RKO (cell line): ENCODE measurements at regions not wholly inside any gene's neighbourhood (a gene's known extent, or its start where the extent isn't known, plus 50 kb on each side); places are given as distances from the start of the nearest gene placed in this dataset.
A peak's percentile ranks its signal among the peaks of the same experiment; 100 is the strongest.

Source experiments
- DNase-seq: peaks from one replicate; pipeline ENCODE4 v3.0.0-alpha.2; 2016; ENCODE audit warnings: low spot score

DNA sequence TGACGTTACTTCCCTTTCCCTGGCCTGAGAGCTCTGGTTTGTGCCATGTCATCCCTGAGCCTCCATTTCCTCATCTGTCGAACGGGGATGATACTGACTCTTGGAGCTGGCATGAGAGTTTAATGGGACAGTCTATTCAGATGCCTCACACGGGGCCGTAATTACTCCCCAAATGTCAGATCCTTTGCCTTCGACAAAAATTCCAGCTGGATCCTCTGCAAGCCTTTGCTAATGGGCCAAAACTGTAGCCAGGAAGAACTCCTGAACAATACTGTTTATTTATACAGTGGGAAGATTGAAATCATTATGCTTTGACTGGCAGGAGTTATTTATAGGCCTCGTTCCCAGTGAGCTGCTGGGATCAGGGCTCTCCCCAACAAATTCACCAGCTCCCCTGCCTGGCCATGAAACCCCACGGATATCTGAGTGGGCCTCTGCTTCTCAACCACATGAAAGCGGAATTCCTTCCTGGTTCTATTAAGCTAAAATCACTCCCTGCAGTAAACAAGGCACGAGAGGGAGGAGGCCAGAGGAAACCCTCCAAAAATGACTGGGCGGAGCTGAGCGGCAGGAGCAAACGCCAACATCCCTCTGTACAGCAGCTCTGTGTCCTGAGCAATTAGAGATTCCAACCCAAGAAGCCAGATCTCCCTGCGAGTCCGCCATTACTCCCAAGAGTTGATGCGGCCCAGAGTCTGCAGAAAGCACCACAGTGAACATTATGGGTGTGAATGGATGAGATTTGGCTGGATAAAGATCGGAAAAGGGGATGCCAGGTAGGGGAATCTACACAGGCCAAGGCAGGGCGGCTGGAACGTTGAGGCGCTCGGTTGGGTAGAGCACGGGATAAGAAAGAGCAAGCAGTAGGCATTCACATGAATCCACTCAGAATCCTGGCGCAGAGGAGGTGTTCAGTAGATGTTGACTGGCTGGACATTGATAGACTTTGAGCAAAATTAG lies 326.1 kb downstream of the BCL11B start:
- DNase-seq = no peak

- no peak for DNase-seq
Measured at GRCh38 chr14:98946940-98947339, 325.1 kb downstream of the BCL11B start.

GRCh38 chr14:98947911-98948595 lies 323.9 kb downstream of the BCL11B start:
- DNase-seq = no peak

DNA sequence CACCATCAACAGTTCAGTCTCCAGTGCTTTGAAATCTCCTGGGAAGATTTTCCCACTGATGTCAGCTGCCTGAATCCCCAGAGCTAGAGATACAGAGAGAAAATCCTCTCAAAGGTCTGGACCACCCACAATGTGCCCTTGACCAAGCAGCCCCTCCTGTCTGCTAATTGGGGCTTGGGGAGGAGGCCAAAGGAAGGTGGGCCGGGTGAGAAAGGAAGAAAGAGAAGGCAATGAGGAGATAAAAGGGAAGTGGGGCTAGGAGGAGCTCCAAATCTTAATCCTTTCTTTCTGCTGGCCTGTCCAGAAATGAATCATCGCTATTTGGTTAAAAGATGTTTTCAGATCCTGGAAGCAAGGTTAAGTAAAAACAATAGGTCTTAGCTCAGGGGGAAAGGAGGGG lies 322.9 kb downstream of the BCL11B start:
- no peak for DNase-seq

DNA sequence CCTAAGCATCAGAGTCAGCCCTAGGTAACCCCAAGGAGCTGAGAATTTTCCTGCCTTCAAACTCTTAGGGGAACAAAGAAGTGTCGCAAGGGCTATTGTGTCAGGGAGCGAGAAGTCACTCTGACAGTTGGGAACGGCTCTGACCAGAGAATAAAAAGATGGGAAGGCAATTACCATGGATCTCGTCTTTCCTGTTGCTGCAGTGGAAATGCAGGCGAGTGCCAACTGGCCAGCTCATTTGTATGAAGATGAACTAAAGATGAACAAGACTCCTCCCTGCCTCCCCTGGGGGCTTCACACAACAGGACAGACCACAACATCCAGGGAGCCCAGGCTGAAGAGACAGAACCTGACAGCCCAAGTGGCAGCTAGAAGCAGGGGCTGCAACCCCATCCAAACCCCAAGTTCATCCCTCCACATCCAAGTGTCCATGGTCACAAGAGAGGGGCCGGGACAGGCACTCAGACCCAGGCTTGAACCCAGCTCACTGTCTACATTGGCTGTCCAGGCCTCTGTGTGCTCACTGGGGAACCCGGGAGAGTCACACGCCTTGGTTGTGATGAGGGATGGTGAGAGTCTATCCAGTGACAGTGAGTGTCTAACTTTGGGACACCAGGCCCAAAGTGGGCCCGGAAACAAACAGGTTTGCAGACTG lies 322.4 kb downstream of the BCL11B start:
- DNase-seq = no peak

- no peak for DNase-seq
Measured at GRCh38 chr14:98950353-98950895, 321.6 kb downstream of the BCL11B start.

GRCh38 chr14:98951031-98951430 lies 321.0 kb downstream of the BCL11B start:
- DNase-seq = no peak

- DNase-seq = no peak
Measured at GRCh38 chr14:98951521-98952152, 320.4 kb downstream of the BCL11B start.

DNA sequence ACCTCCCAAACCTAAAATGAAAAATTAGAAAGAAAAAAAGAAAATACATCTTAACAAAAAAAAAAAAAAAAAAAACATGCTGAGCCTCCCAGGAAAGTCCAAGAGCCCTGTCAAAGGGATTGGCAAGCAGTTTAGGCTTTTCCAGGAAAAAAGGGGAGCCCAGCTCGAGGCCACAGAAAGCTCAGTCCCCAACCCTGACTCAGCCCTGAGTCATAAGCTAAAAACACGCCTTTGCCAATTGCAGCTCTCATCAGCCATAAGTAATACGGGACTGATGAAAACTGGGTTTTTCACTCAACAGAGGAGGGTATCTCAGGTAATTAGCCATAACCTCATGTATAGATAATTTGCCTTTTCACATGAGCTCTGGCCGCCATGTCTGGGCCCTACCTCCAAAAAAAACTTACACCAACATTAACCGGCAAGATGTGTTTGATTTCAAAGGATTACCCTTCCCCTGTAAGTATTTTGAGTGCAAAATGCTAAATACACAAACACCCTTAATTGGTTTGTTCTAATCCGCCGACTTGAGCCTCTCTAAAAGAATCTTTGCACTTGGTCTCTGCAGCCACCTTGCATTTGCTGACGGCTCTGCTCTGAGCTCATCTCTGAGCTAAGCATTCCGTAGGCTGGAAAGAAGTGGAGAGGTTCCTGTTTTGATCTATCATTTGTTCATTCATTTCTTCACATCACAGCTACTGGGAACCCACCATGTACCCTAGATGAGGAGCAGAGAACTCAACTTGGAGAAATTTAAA lies 319.2 kb downstream of the BCL11B start:
- peak; percentile 70 for DNase-seq

GRCh38 chr14:98953551-98954348 lies 318.2 kb downstream of the BCL11B start:
- DNase-seq = no peak

GRCh38 chr14:98954349-98955000 lies 317.5 kb downstream of the BCL11B start:
- DNase-seq = no peak

DNA sequence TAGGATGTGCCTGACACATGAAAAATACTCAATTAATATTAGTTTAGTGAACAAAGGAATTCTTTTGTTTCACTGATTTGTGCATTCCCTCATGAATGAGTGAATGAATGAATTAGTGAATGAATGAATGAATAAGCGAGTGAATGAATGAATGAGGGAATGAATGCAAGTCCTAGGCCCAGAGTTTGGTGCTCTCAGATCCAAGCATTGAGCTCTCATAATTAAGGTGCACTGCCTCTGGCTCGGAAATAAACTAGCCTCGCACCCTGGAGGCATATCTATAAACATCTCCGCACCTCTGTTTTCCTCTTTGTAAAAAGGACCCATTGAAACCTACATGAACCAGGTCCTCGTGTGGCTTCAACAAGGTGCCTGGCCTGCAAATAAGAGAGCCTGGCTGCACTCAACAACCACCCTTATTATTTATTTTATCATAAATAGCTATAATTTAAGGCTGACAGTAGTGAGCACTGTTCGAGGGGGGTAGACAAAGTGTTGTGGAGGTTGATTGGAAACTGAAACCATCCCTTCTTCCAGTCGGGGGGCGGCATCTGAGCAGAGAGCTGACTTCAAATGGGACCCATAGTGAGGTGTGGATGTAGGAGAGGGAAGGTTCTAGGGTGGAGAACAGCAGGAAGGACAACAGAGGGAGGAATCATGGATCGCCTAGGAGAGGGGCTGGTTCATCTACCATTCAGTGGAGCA lies 316.8 kb downstream of the BCL11B start:
- DNase-seq = no peak

- DNase-seq = no peak
Measured at GRCh38 chr14:98955741-98956070, 316.3 kb downstream of the BCL11B start.

DNA sequence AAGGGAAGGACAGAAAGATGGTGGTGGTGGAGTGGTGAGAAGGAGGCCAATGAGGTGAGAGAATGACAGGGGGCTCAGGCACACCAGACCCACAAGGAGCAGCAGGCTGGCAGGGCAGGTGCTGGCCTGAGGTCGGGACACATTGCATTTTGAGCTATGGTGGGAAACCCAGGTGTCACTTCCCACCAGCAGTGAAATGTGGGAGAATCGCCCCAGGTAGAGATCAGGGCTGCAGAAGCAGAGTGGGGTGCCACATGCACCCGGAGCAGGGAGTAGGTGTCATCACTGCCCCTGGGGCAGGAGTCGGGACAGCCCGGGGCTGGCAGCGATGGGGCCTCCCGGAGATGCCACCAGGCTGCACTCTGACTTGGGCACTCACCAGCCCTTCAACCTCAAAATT lies 315.8 kb downstream of the BCL11B start:
- DNase-seq = no peak

DNA sequence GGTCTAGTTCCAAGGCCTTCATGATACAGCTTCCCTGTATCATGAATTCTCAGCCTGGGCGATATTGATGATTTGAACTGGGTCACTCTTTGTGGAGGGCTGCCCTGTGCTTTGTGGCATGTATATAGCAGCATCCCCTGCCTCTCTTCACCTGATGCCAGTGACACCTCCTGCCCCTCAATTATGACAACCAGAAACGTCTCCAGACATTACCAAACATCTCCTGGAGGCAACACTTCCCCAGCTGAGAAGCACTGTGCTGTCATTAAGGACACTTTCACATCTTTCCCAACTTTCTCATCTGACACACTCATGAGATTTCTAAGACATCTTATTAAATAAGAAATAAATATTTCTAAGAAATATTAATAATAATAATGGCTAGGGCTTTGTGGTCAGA lies 315.3 kb downstream of the BCL11B start:
- no peak for DNase-seq

- DNase-seq = no peak
Measured at GRCh38 chr14:98957211-98958047, 314.6 kb downstream of the BCL11B start.

DNA sequence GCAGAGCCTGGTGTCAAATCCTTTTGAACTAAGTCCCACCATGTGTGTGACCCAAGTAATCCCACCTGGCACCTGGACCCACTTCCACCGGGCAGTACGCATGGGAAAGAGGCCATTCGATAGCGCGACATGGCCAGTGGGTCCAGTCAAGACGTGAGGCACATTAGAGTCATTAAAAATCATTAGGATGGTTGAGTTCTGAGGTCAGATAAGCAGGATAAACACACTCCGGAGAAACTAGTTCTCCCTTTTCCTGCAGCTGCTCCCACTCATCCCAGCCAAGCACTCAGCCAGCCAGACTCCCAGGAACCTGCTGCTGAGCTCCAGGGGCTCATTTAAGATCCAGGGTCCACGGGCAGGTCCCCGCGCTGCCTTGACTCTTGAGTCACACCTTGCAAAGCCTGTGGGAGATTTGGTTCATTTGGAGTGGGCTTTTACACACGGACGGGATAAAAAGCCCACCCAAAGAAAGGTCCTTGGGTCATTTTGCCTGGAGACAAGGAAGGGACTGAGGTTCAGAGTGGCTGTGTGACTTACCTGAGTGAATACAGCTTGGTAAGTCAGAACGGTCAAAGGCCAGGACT lies 313.9 kb downstream of the BCL11B start:
- DNase-seq = no peak

GRCh38 chr14:98958632-98959031 lies 313.4 kb downstream of the BCL11B start:
- DNase-seq = no peak
